GM18870 (cell line): ENCODE measurements at regions not wholly inside any gene's neighbourhood (a gene's known extent, or its start where the extent isn't known, plus 50 kb on each side); places are given as distances from the start of the nearest gene placed in this dataset.

Source experiments
- ATAC-seq: cut with Tn5 transposase; IDR thresholded peaks from one replicate; pipeline ENCODE4 v1.9.1; 2021; ENCODE audit warnings: moderate library complexity; ENCODE audit not compliant: unreplicated experiment

GRCh38 chr11:131186629-131187101 is 183.8 kb upstream of the NTM start:
- peak; percentile 89 for ATAC-seq

GRCh38 chr11:131190446-131190845 is 180.0 kb upstream of the NTM start:
- ATAC-seq, result no peak

- ATAC-seq, result no peak
Measured at GRCh38 chr11:131191606-131192005, 178.8 kb upstream of the NTM start.

- ATAC-seq, result no peak
Measured at GRCh38 chr11:131192628-131193027, 177.8 kb upstream of the NTM start.

- no peak for ATAC-seq
Measured at GRCh38 chr11:131193031-131193501, 177.3 kb upstream of the NTM start.

- ATAC-seq, result no peak
Measured at GRCh38 chr11:131194726-131195125, 175.7 kb upstream of the NTM start.

- ATAC-seq, result no peak
Measured at GRCh38 chr11:131195661-131196517, 174.5 kb upstream of the NTM start.

GRCh38 chr11:131198161-131199014 is 172.0 kb upstream of the NTM start:
- no peak for ATAC-seq

GRCh38 chr11:131199015-131199280 is 171.5 kb upstream of the NTM start:
- no peak for ATAC-seq

GRCh38 chr11:131201674-131202073 is 168.7 kb upstream of the NTM start:
- ATAC-seq, result no peak

- no peak for ATAC-seq
Measured at GRCh38 chr11:131203040-131203439, 167.4 kb upstream of the NTM start.

GRCh38 chr11:131204282-131204681 is 166.1 kb upstream of the NTM start:
- no peak for ATAC-seq

GRCh38 chr11:131204765-131205380 is 165.5 kb upstream of the NTM start:
- no peak for ATAC-seq

GRCh38 chr11:131206671-131207070 is 163.7 kb upstream of the NTM start:
- ATAC-seq, result no peak

- ATAC-seq, result no peak
Measured at GRCh38 chr11:131207901-131208300, 162.5 kb upstream of the NTM start.

- ATAC-seq, result no peak
Measured at GRCh38 chr11:131217313-131218310, 152.8 kb upstream of the NTM start.

- no peak for ATAC-seq
Measured at GRCh38 chr11:131218542-131218941, 151.9 kb upstream of the NTM start.

- ATAC-seq, result no peak
Measured at GRCh38 chr11:131219646-131220045, 150.8 kb upstream of the NTM start.

GRCh38 chr11:131223198-131223991 is 147.0 kb upstream of the NTM start:
- no peak for ATAC-seq

- no peak for ATAC-seq
Measured at GRCh38 chr11:131228378-131228777, 142.0 kb upstream of the NTM start.
